Keratinocyte (primary cell): ENCODE measurements at regions not wholly inside any gene's neighbourhood (a gene's known extent, or its start where the extent isn't known, plus 50 kb on each side); places are given as distances from the start of the nearest gene placed in this dataset.

Source experiments
- DNase-seq: peaks from one replicate; pipeline ENCODE4 v3.0.0-alpha.2; 2011; ENCODE audit warnings: low read depth, missing footprints, low spot score
- FAIRE-seq: peaks from 2 replicates; lab custom pipeline; 2011; peaks lifted over from hg19 to GRCh38; lab: Jason Lieb, UNC
- H2AFZ ChIP-seq: 2 replicates; pipeline ENCODE4 v1.6.0; 2012; ENCODE audit warnings: low read length, control low read depth, inconsistent platforms; ENCODE audit not compliant: control insufficient read depth
- H3K27ac ChIP-seq: 2 replicates; pipeline ENCODE4 v1.5.1; 2011; ENCODE audit warnings: low read length; ENCODE audit not compliant: control insufficient read depth, insufficient read depth
- H3K27me3 ChIP-seq: 3 replicates; pipeline ENCODE4 v1.6.0; 2011; ENCODE audit warnings: low read length; ENCODE audit not compliant: control insufficient read depth, insufficient read depth; ENCODE audit errors: extremely low read depth
- H3K36me3 ChIP-seq, 2 experiments: 2 replicates in 1 of 2; 3 replicates in 1 of 2; pipeline ENCODE4 v1.5.1; 2011; ENCODE audit warnings: low read length in 2 of 2, mild to moderate bottlenecking in 1 of 2; ENCODE audit not compliant: control insufficient read depth in 2 of 2, insufficient read depth in 2 of 2; ENCODE audit errors: extremely low read depth in 1 of 2
- H3K4me1 ChIP-seq: 3 replicates; pipeline ENCODE4 v1.5.1; 2011; ENCODE audit warnings: low read length; ENCODE audit not compliant: control insufficient read depth, insufficient read depth; ENCODE audit errors: extremely low read depth
- H3K4me2 ChIP-seq: 3 replicates; pipeline ENCODE4 v1.6.0; 2011; ENCODE audit warnings: low read depth, low read length; ENCODE audit not compliant: control insufficient read depth, insufficient read depth; ENCODE audit errors: extremely low read depth
- H3K4me3 ChIP-seq, 3 experiments: fragments of 200-600 bp in 1 of 3; sonication (generic) in 1 of 3; 2 replicates in 2 of 3; 3 replicates in 1 of 3; pipeline ENCODE4 v1.5.1; 2011 to 2016; ENCODE audit warnings: low read length in 3 of 3, mild to moderate bottlenecking in 3 of 3, control low read depth in 2 of 3, inconsistent platforms in 1 of 3, low read depth in 1 of 3, mixed read lengths in 1 of 3, mixed run types in 1 of 3, moderate library complexity in 1 of 3; ENCODE audit not compliant: control insufficient read depth in 2 of 3, insufficient read depth in 2 of 3; ENCODE audit errors: extremely low read depth in 1 of 3
- H3K79me2 ChIP-seq: 2 replicates; pipeline ENCODE4 v1.6.0; 2012; ENCODE audit warnings: low read length; ENCODE audit not compliant: control insufficient read depth, insufficient read depth
- H3K9ac ChIP-seq: 3 replicates; pipeline ENCODE4 v1.6.0; 2011; ENCODE audit warnings: low read length; ENCODE audit not compliant: control insufficient read depth, insufficient read depth; ENCODE audit errors: extremely low read depth
- H3K9me1 ChIP-seq: 3 replicates; pipeline ENCODE4 v1.6.0; 2011; ENCODE audit warnings: low read length; ENCODE audit not compliant: control insufficient read depth, insufficient read depth; ENCODE audit errors: extremely low read depth
- H3K9me3 ChIP-seq: 2 replicates; pipeline ENCODE4 v1.5.1; 2012; ENCODE audit warnings: low read depth, low read length; ENCODE audit not compliant: control insufficient read depth
- H4K20me1 ChIP-seq: 3 replicates; pipeline ENCODE4 v1.6.0; 2011; ENCODE audit warnings: low read length; ENCODE audit not compliant: control insufficient read depth, insufficient read depth; ENCODE audit errors: extremely low read depth
- EZH2 ChIP-seq: IDR thresholded peaks from one replicate; pipeline ENCODE4 v1.6.1; 2012; ENCODE audit warnings: inconsistent platforms, mild to moderate bottlenecking, low read length, moderate library complexity
- dilution Hi-C: fragments of 300-500 bp; cut with MboI; formaldehyde crosslinking; loops from one replicate; pipeline ENCODE4 v1.7.0; 2020; ENCODE audit warnings: low sequenced_read_pairs; ENCODE audit not compliant: extremely low pct_ligation_motif_present
- TF ChIP-seq, protein P1 (sequence below), 3 experiments: IDR thresholded peaks in 1 of 3; conservative IDR thresholded peaks in 1 of 3; optimal IDR thresholded peaks in 1 of 3; 2 replicates in 2 of 3; 3 replicates in 1 of 3; pipeline versions ENCODE3 to v1.5.1; 2011; ENCODE audit warnings: low read length in 3 of 3, mild to moderate bottlenecking in 3 of 3, moderate library complexity in 2 of 3, control low read depth in 1 of 3, inconsistent platforms in 1 of 3; ENCODE audit not compliant: insufficient read depth in 2 of 3; ENCODE audit errors: extremely low read depth in 1 of 3

DNA sequence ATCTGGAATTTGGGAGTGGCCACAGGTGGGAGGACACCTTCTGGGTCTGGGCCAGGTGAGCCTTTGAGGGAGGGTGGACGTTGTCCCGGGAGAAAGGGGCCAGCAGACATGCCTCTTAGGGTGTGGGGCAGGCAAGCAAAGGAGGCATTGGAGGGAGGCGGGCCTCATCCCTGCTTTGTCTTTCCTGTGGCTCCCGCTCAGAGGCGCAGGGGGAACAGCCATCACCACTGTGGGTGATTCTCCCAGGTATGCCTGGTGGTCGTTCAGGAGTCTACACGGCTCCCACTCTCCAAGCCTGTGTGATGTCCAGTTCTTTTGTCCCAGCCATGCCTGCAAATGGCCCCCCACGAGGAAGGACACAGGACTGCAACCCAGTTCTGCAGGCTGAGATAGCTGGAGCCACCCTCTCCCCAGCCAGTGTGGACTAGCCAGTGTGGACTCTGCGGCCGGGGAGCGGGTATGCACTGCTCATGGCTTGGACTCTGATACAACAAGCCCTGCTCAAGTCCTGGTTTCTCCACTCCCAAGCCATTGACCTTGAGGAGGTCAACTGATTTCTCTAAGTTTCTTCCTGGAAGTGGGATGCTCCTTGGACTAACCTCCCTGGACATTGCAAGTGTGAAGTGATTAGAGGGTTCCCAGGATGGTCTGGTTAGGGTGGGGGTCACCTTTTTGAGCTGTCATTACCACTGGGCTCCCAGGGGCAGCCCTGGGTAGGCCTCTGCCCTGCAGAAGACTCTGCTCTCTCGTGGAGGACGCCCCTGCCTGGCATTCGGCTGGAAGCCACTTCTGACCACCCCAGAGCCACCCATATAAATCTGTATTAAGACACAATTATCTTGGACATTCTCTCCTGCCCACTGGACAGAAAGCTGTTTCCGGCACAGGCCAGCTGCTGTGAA lies 1151.2 kb downstream of the BRD1 start:
- H4K20me1 ChIP-seq = no peaks in the 10 kb centered on the region
- no peaks in the 10 kb centered on the region for H3K9me1 ChIP-seq
- H3K27ac ChIP-seq = no peak overlapping the region
- no peak overlapping the region for H3K4me2 ChIP-seq
- H3K9me3 ChIP-seq = peaks cover 12% of the 10 kb centered on the region
- H3K4me3 ChIP-seq = no peak overlapping the region
- FAIRE-seq (no peak), DNase-seq (no peak)
- dilution Hi-C loops = no loop called here
- no peaks in the 10 kb centered on the region for H3K36me3 ChIP-seq
- H3K79me2 ChIP-seq = no peaks in the 10 kb centered on the region
- no peaks in the 10 kb centered on the region for H3K27me3 ChIP-seq
- no peaks in the 10 kb centered on the region for H3K4me1 ChIP-seq
- TF ChIP-seq, protein P1, sequence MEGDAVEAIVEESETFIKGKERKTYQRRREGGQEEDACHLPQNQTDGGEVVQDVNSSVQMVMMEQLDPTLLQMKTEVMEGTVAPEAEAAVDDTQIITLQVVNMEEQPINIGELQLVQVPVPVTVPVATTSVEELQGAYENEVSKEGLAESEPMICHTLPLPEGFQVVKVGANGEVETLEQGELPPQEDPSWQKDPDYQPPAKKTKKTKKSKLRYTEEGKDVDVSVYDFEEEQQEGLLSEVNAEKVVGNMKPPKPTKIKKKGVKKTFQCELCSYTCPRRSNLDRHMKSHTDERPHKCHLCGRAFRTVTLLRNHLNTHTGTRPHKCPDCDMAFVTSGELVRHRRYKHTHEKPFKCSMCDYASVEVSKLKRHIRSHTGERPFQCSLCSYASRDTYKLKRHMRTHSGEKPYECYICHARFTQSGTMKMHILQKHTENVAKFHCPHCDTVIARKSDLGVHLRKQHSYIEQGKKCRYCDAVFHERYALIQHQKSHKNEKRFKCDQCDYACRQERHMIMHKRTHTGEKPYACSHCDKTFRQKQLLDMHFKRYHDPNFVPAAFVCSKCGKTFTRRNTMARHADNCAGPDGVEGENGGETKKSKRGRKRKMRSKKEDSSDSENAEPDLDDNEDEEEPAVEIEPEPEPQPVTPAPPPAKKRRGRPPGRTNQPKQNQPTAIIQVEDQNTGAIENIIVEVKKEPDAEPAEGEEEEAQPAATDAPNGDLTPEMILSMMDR (optimal IDR thresholded peaks at IDR 0.05 in 1 of 3, IDR thresholded peaks at IDR 0.05 in 1 of 3, conservative IDR thresholded peaks at IDR 0.05 in 1 of 3; ENCODE audit: extremely low read depth in 1 of 3, insufficient read depth in 2 of 3, low read length in 3 of 3) = no peak
- TF ChIP-seq EZH2 = no peak
- H3K9ac ChIP-seq = no peak overlapping the region
- H2AFZ ChIP-seq = no peak overlapping the region

DNA sequence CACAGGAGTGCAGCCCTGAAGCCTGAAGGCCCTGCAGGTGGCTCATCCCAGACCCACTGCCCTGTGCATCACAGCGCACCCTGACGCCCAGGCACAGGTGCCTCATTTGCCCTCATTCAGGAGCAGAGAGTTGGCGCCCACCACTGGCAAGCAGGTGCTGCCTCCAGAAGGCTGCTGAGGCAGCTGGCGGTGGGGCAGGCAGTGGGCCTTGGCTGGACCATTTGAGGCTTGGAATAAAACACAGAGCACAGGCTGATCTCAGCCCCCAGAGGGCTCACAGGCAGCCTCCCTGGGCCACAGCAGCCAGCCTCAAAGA lies 1151.9 kb downstream of the BRD1 start:
- Histone ChIP-seq H3K4me1 (no peaks in the 10 kb centered on the region), H2AFZ (no peak overlapping the region), H3K27ac (no peak overlapping the region), H4K20me1 (no peaks in the 10 kb centered on the region), H3K4me2 (no peak overlapping the region), H3K79me2 (no peaks in the 10 kb centered on the region), H3K27me3 (no peaks in the 10 kb centered on the region), H3K9ac (no peak overlapping the region), H3K36me3 (no peaks in the 10 kb centered on the region), H3K4me3 (no peak overlapping the region), H3K9me1 (no peaks in the 10 kb centered on the region), H3K9me3 (peaks cover 15% of the 10 kb centered on the region)
- no peak for DNase-seq
- no peak for FAIRE-seq
- TF ChIP-seq, protein P1 (optimal IDR thresholded peaks at IDR 0.05 in 1 of 3, IDR thresholded peaks at IDR 0.05 in 1 of 3, conservative IDR thresholded peaks at IDR 0.05 in 1 of 3; ENCODE audit: extremely low read depth in 1 of 3, insufficient read depth in 2 of 3, low read length in 3 of 3) = no peak
- no peak for TF ChIP-seq EZH2
- dilution Hi-C loops = no loop called here
